ENCODE measurements at regions not wholly inside any gene's neighbourhood (a gene's known extent, or its start where the extent isn't known, plus 50 kb on each side); places are given as distances from the start of the nearest gene placed in this dataset.

DNA sequence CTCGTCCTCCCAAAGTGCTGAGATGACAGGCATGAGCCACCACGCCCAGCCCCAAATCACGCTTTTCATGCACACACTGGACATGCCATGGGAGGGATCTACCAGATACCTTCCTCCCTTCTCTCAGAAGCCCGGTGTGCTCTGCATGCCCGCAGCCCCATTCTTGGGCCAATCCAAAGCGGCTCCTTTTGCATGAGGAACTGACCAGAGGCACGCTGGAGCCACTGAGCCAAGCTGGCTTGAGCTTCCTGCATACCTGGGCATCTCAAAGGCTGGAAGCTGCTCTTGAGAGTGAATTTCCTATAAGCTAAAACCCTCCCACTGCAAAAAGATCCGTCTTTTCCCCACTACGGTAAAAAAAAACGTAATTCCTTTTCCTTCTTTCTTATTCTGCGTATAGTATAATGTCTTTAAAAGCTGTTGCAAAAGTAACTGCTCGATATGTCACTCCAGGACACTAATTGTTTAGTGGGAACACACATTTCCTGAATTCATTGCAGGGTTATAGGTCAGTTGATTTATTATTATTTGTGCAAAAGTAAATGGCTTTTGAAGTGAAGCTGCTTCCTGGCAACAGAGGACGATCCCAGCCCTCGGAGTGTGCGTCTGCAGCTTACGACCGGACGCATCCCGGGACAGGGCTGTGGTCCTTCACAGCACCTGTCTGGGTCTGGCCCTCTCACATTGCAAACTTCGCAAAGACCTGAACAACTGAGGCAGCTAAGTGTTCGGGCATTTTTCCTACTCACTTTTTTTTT, 61.8 kb upstream of the ETS2 start:
- no peak for DNase-seq

- DNase-seq = no peak
Observed at GRCh38 chr21:38744861-38745260, 60.9 kb upstream of the ETS2 start.

DNA sequence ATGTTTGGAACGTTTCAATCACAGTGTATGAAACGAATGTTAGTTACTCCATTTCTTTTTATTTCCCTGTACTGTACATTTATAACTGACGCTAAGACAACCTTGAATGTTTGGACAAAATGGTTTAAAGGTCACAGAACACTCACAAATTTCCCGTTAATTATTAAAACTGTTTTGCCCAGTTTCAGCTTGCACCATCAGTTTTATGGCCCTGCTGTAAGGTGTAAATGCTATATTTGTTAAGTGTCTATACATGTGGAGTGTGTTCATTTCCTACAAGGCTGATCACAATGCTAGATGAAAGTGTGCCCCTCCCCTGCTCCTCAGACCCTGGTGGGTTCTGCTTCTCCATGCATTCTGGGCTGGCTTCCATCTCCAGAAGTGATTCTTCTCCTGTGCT, 57.9 kb upstream of the ETS2 start:
- no peak for DNase-seq

GRCh38 chr21:38751379-38752050, 54.2 kb upstream of the ETS2 start:
- no peak for DNase-seq

- no peak for DNase-seq
Observed at GRCh38 chr21:38752051-38752505, 53.7 kb upstream of the ETS2 start.

DNA sequence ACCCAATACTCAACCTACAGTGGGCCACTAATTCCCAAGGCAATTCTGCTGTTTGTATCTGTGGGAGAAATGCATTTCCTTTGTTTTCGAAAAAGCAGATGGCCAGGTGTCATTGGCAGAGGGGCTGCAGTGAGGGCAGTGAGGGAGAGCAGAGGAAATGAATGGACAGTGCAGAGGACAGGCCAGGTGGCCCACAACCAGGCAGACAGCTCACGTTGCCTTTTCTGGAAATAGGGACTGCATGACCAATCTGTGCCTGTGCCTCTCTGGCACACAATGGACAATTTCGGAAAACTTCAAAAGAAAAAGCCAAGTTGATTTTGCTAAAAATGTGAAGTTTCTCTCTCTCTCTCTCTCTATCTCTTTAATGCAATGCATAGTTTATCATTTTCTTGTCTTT, 52.6 kb upstream of the ETS2 start:
- DNase-seq = no peak

DNA sequence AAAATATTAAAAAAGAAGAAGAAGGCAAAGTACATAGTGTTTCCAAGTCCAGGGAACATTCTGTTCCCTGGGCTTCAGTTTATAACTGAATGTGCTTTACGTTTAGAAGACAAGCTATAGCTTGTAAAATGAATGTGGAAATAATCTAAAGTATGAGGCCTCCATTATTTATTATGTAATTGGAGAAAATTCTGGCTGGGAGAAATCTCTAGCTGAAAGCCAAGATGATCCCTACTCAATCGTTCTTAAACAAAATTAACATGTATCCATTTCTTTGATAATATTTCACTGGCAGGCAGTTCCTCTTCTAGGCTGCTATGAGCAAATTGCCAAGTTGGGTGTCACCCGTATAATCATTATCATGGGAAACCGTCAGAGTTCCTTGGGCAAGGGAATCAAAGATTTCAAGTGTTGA, 52.2 kb upstream of the ETS2 start:
- DNase-seq = no peak
